ENCODE measurements at regions not wholly inside any gene's neighbourhood (a gene's known extent, or its start where the extent isn't known, plus 50 kb on each side); places are given as distances from the start of the nearest gene placed in this dataset.

DNA sequence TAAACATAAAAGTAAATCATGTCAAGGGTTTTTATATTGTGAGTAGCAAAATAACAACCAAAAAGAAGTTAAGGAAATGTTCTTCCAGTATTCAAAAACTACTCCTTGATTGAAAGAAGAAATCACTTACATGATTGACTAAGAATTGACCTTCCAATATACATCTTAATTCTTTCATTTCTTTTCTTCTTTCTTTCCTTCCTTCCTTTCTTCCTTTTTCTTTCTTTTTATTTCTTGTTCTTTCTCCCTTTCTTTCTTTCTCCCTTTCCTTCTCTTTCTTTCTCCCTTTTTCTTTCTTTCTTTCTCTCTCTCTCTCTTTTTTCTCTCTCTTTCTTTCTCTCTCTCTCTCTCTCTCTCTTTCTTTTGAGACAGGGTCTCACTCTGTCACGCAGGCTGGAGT is 60.7 kb upstream of the SOX9 start:
- Mint-ChIP-seq H3K9me3 (ENCODE audit: unreplicated experiment) (no peaks in the 10 kb centered on the region), H3K27me3 (ENCODE audit: insufficient read depth, unreplicated experiment) (no peaks in the 10 kb centered on the region), H3K27ac (ENCODE audit: low read depth, unreplicated experiment) (no peak overlapping the region), H3K4me1 (ENCODE audit: insufficient read depth, unreplicated experiment) (no peaks in the 10 kb centered on the region), H3K36me3 (ENCODE audit: insufficient read depth, unreplicated experiment) (no peaks in the 10 kb centered on the region), H3K4me3 (ENCODE audit: unreplicated experiment) (no peak overlapping the region)
- DNase-seq (ENCODE audit: unreplicated experiment), result no peak
- TF ChIP-seq, protein P1, sequence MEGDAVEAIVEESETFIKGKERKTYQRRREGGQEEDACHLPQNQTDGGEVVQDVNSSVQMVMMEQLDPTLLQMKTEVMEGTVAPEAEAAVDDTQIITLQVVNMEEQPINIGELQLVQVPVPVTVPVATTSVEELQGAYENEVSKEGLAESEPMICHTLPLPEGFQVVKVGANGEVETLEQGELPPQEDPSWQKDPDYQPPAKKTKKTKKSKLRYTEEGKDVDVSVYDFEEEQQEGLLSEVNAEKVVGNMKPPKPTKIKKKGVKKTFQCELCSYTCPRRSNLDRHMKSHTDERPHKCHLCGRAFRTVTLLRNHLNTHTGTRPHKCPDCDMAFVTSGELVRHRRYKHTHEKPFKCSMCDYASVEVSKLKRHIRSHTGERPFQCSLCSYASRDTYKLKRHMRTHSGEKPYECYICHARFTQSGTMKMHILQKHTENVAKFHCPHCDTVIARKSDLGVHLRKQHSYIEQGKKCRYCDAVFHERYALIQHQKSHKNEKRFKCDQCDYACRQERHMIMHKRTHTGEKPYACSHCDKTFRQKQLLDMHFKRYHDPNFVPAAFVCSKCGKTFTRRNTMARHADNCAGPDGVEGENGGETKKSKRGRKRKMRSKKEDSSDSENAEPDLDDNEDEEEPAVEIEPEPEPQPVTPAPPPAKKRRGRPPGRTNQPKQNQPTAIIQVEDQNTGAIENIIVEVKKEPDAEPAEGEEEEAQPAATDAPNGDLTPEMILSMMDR (IDR thresholded peaks at IDR 0.05; ENCODE audit: unreplicated experiment), result no peak
- BruUV-seq (replicated peaks), result no TSS peak
- ChIA-PET POLR2A (interaction anchor here (0.6 kb wide), 1 partner anchor 151 kb away, joined by 4 read pairs; no protein-coding TSS in a partner anchor), CTCF (no interaction called here)
- intact Hi-C loops (cut with micrococcal nuclease), result no loop called here

DNA sequence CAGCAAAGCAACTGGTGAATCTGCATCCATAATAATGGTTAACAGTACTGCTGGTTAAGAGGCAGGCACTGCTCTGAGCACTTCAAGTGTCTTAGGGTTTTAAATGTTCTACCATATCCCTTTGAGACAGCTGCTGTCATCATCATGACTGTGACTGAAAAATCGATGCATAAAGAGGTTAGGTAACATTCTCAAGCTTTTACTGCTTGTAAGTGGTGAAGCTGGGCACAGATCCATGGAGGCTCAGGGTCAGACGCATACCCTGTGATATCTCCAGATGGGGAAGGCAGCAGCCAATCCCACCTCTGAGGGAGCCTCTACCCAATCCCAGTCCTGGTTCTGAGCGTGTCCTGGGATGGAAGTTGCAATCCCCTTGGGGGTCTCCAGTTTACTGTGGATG is 57.6 kb upstream of the SOX9 start:
- intact Hi-C loops (cut with micrococcal nuclease), result no loop called here
- ChIA-PET CTCF (no interaction called here), POLR2A (no interaction called here)
- TF ChIP-seq, protein P1 (IDR thresholded peaks at IDR 0.05; ENCODE audit: unreplicated experiment), result no peak
- no peaks in the 10 kb centered on the region for H3K4me1 Mint-ChIP-seq (ENCODE audit: insufficient read depth, unreplicated experiment)
- no peaks in the 10 kb centered on the region for H3K27me3 Mint-ChIP-seq (ENCODE audit: insufficient read depth, unreplicated experiment)
- no TSS peak for BruUV-seq (replicated peaks)
- H3K27ac Mint-ChIP-seq (ENCODE audit: low read depth, unreplicated experiment), result no peak overlapping the region
- H3K9me3 Mint-ChIP-seq (ENCODE audit: unreplicated experiment), result no peaks in the 10 kb centered on the region
- H3K4me3 Mint-ChIP-seq (ENCODE audit: unreplicated experiment), result no peak overlapping the region
- DNase-seq (ENCODE audit: unreplicated experiment), result no peak
- no peaks in the 10 kb centered on the region for H3K36me3 Mint-ChIP-seq (ENCODE audit: insufficient read depth, unreplicated experiment)

DNA sequence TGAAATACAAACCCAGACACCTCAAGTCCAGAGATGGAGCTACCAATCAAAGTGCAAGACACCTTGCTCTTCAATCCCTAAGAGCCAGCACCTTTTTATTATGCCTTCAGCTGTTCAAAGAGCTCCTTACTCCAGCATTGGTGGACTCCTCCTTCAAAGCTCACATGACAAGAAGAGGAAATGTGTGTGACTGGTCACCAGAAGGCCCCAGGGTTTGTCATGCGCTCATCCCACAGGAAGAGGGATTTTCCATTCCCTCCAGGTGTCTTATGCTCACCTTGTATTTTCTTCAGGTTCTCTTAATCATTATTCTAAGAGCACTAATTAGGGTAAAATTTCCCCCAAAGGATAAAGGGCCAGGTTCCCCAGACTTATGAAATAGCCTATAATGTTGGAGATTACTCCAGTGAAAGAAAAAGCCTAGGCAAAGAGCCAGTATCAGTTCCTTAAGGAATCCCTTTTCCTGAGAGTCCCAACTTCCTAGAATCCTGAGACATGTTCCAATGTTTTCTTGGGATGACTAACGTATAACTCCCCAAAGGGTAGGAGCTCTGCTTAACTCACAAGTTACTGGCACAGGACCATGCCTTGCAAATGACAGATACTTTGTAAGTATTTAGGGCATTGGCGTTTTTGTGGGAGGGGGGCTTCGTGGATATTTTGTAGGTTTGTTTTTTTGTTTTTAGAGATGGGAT is 56.9 kb upstream of the SOX9 start:
- Mint-ChIP-seq H3K27ac (ENCODE audit: low read depth, unreplicated experiment) (no peak overlapping the region), H3K4me1 (ENCODE audit: insufficient read depth, unreplicated experiment) (no peaks in the 10 kb centered on the region), H3K9me3 (ENCODE audit: unreplicated experiment) (no peaks in the 10 kb centered on the region), H3K36me3 (ENCODE audit: insufficient read depth, unreplicated experiment) (no peaks in the 10 kb centered on the region), H3K4me3 (ENCODE audit: unreplicated experiment) (no peak overlapping the region), H3K27me3 (ENCODE audit: insufficient read depth, unreplicated experiment) (no peaks in the 10 kb centered on the region)
- intact Hi-C loops (cut with micrococcal nuclease), result no loop called here
- peak; percentile 29 for DNase-seq (ENCODE audit: unreplicated experiment)
- ChIA-PET CTCF (no interaction called here), POLR2A (no interaction called here)
- TF ChIP-seq, protein P1 (IDR thresholded peaks at IDR 0.05; ENCODE audit: unreplicated experiment), result no peak
- no TSS peak for BruUV-seq (replicated peaks)

DNA sequence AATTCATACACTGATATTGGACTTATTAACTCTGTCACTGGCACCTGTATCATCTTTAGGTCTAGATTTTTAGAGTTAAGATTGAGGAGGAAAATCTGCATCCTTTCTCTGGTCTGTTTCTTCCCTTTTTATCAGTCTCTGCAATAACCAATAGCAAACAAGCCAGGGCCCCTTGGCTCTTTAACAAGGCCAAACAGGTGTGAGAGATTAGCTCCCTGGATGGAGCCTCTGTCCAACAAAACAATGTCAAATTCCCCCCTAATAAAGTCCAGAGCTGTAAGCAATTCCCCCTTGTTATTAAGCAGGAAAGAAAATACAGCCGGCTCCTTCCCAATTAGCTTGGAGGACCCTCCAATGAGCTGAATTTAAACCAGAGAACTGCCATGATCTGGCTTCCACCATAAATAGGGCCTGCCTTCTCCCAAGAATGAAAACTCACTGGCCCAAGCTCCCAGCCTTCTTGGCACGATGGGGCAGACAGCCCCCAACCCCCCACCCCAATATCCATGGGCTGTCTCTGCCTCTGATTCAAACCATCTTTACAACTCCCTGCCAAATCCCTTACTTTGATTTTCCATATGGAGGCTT is 56.1 kb upstream of the SOX9 start:
- DNase-seq (ENCODE audit: unreplicated experiment), result no peak
- Mint-ChIP-seq H3K4me3 (ENCODE audit: unreplicated experiment) (no peak overlapping the region), H3K4me1 (ENCODE audit: insufficient read depth, unreplicated experiment) (no peaks in the 10 kb centered on the region), H3K9me3 (ENCODE audit: unreplicated experiment) (no peaks in the 10 kb centered on the region), H3K27ac (ENCODE audit: low read depth, unreplicated experiment) (no peak overlapping the region), H3K36me3 (ENCODE audit: insufficient read depth, unreplicated experiment) (no peaks in the 10 kb centered on the region), H3K27me3 (ENCODE audit: insufficient read depth, unreplicated experiment) (no peaks in the 10 kb centered on the region)
- TF ChIP-seq, protein P1 (IDR thresholded peaks at IDR 0.05; ENCODE audit: unreplicated experiment), result no peak
- no TSS peak for BruUV-seq (replicated peaks)
- ChIA-PET CTCF (no interaction called here), POLR2A (no interaction called here)
- intact Hi-C loops (cut with micrococcal nuclease), result no loop called here

All from MCF 10A (cell line).